Right forelimb (tissue), 1 donor: ENCODE measurements at regions not wholly inside any gene's neighbourhood (a gene's known extent, or its start where the extent isn't known, plus 50 kb on each side); places are given as distances from the start of the nearest gene placed in this dataset.

Source experiments
- DNase-seq: peaks from one replicate; pipeline ENCODE4 v3.0.0-alpha.2; 2018

GRCh38 chr6:4549556-4550226 lies 226.5 kb upstream of the CDYL start:
- DNase-seq: no peak

DNA sequence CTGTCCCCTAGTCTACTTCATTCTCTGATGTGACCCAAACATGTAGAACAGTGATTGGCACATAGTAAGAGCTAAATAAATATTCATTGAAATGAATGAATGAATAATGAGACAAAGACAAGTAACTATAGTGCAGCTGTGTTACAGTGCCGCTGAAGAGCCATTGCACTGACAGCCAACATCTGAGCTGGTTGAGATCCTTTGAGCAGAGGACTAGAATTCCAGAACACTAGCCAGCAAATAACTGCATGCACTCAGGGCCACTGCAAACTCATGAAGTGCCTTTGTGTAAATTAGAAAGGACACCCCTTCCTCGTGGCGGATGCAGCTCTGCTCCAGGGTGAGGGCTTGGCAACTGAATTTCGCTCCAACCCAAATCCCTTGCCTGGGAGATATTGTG lies 230.3 kb upstream of the CDYL start:
- no peak for DNase-seq

GRCh38 chr6:4543596-4543995 lies 232.6 kb upstream of the CDYL start:
- DNase-seq: no peak

DNA sequence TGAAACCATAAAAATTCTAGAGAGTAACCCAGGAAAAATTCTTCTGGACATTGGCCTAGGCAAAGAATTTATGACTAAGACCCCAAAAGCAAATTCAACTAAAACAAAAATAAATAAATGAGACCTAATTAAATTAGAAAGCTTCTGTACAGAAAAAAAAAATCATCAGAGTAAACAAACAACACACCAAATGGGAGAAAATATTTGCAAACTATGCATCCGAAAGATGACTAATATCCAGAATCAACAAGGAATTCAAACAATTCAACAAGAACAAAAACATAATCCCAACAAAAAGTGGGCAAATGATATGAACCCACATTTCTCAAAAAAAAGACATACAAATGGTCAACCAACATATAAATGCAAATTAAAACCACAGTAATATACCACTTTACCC lies 242.6 kb upstream of the CDYL start:
- no peak for DNase-seq

GRCh38 chr6:4531406-4531805 lies 244.8 kb upstream of the CDYL start:
- no peak for DNase-seq

- no peak for DNase-seq
Measured at GRCh38 chr6:4522453-4522852, 253.8 kb upstream of the CDYL start.

- DNase-seq: no peak
Measured at GRCh38 chr6:4521070-4521469, 255.1 kb upstream of the CDYL start.

- no peak for DNase-seq
Measured at GRCh38 chr6:4518506-4518905, 257.7 kb upstream of the CDYL start.

GRCh38 chr6:4516206-4516605 lies 260.0 kb upstream of the CDYL start:
- DNase-seq: no peak

DNA sequence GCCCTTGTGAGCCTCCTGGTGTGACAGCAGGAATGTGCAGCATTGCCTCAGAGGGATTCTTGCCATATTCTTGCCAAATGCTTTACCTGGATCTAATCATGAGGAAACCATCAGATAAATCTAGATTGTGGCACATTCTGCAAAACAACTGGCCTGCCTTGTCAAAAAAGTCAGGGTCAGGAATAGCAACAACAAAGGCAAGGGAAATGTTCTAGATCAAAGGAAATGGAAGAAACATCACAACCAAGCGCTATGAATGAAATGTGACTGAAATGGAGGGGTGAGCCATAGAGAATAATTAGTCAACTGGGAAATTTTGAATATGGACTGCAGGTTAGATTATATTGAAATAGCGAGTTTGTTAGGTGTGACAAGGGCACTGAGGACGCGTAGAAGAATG lies 262.6 kb upstream of the CDYL start:
- no peak for DNase-seq

DNA sequence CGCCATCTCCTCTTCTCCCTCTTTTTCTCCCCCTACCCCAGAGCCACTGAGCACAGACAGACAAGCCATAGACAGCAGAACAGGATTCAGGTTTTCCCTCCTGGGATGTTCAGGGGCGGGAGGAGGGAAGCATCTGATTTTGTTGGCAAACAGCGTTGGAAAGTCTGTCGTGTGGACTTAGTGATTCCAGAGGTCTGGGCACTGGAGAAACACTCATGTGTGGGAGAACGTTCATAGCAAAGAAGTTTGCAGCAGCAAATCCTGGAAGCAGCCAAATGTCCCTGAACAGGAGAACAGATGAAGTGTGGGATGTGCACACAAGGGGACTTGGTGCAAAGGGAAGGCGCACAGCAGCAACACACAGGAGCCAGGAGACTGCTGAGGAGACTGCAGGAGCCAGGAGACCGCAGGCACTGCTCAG lies 264.1 kb upstream of the CDYL start:
- DNase-seq: peak; percentile 59

GRCh38 chr6:4511641-4512020 lies 264.6 kb upstream of the CDYL start:
- peak; percentile 65 for DNase-seq

GRCh38 chr6:4510906-4511640 lies 265.1 kb upstream of the CDYL start:
- DNase-seq: peak; percentile 68

DNA sequence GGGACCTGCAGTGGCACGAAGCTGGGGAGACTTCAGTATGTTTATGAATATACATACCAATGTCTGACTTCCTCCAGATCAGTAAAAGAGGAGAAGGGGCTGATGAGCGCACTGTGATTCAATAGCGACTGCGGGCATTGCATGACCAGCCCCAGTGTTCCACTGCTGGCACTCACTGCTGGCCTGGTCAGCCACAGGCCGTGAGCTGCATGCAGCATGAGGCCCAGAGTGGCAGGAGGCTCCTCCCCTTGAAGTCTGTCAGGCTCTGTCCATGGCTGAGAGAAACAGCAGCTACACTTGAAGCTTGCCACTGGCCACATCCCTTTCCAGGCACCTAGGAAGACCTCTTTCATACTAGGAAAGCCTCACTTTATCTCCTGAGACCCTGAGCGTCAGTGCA lies 265.9 kb upstream of the CDYL start:
- no peak for DNase-seq

DNA sequence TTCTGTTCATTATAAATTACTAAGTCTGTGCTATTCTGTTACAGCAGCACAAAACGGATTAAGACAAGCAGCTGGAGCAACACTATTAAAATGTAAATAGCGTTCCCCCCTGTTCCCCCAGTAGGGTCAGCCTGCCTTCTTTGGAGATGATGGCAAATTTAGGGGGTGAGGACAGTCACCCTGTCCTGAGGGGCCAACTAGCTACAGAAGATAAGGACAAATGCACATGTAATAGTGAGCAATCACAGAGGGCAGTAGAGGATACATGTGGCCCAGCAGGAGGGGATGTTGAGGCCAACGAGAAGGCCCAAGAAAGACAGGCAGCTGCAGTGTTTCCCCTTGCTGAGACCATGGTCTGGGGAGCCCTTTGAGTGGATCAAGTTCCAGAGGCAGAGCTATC lies 266.7 kb upstream of the CDYL start:
- DNase-seq: no peak

- no peak for DNase-seq
Measured at GRCh38 chr6:4506792-4507191, 269.4 kb upstream of the CDYL start.

- no peak for DNase-seq
Measured at GRCh38 chr6:4506223-4506622, 270.0 kb upstream of the CDYL start.

- no peak for DNase-seq
Measured at GRCh38 chr6:4504700-4505099, 271.5 kb upstream of the CDYL start.

- DNase-seq: no peak
Measured at GRCh38 chr6:4503700-4504099, 272.5 kb upstream of the CDYL start.

DNA sequence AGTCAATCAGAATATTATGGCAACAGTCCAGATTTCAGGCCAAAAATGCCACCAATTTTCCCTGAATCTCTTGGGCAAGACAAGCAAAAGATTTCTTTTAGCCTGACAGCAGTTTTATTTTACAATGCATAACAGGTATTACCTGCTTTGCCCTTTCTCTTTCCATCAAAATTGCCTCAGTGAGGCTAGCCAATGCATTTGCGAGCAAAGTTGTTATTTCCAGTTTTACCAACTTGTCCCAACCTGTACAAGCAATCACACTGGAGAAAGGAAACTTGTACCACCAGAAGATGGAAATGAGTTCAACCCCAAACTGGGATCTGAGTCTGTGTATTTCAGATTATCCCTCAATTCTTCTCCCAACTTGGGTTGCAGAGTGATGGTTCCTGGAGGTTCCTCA lies 279.9 kb upstream of the CDYL start:
- no peak for DNase-seq

GRCh38 chr6:4491501-4492260 lies 284.5 kb upstream of the CDYL start:
- DNase-seq: no peak

DNA sequence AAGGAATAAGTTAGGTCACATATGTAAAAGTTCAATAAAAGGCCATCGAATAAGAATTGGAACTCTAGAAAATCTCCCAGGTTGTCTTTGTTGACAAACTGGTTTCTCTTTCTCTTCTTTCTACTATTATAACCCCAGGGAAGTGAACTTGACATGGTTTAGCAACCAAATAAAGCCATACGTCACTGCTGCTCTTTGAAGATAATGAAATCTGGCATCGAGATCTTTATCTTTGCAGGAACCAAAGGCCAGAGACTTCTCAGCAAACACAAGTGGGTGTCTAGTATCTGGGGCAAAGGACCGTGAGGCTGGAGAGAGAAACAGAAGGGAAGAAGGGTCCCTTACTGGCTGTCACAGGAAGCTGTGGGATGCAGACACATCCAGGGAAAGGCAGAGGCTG lies 286.7 kb upstream of the CDYL start:
- no peak for DNase-seq

GRCh38 chr6:4488389-4488788 lies 287.8 kb upstream of the CDYL start:
- DNase-seq: no peak

GRCh38 chr6:4487538-4487937 lies 288.7 kb upstream of the CDYL start:
- DNase-seq: no peak
